IMR-90 (cell line): ENCODE measurements at regions not wholly inside any gene's neighbourhood (a gene's known extent, or its start where the extent isn't known, plus 50 kb on each side); places are given as distances from the start of the nearest gene placed in this dataset.

Experiments
- BHLHE40 ChIP-seq: fragments of 150-350 bp; IDR thresholded peaks from 2 replicates; pipeline ENCODE4 v1.6.1; 2016; ENCODE audit warnings: mild to moderate bottlenecking, low read depth, low read length
- CEBPB ChIP-seq: IDR thresholded peaks from 2 replicates; pipeline ENCODE4 v1.6.1; 2012; ENCODE audit warnings: low read depth, low read length, improper control_type of control experiment
- ELK1 ChIP-seq: fragments of 150-350 bp; IDR thresholded peaks from 2 replicates; pipeline ENCODE4 v1.6.1; 2016; ENCODE audit warnings: low read depth, mild to moderate bottlenecking, low read length, moderate library complexity, borderline replicate concordance
- MAFK ChIP-seq: IDR thresholded peaks from 2 replicates; pipeline ENCODE4 v1.6.1; 2012; ENCODE audit warnings: low read depth, low read length, improper control_type of control experiment
- MXI1 ChIP-seq: IDR thresholded peaks from 2 replicates; pipeline ENCODE4 v1.6.1; 2012; ENCODE audit warnings: low read depth, mild to moderate bottlenecking, low read length, moderate library complexity, borderline replicate concordance
- NFE2L2 ChIP-seq: fragments of 150-350 bp; IDR thresholded peaks from 2 replicates; pipeline ENCODE4 v1.6.1; 2016; ENCODE audit warnings: low read depth, mild to moderate bottlenecking, low read length
- POLR2A ChIP-seq: IDR thresholded peaks from 2 replicates; pipeline ENCODE4 v1.6.1; 2012; ENCODE audit warnings: mild to moderate bottlenecking, low read depth, low read length
- RAD21 ChIP-seq: IDR thresholded peaks from 2 replicates; pipeline ENCODE4 v1.6.1; 2012; ENCODE audit warnings: low read length, improper control_type of control experiment
- RFX5 ChIP-seq: IDR thresholded peaks from 2 replicates; pipeline ENCODE4 v1.8.0; 2012; ENCODE audit warnings: low read depth, mild to moderate bottlenecking, low read length, moderate library complexity
- SMC3 ChIP-seq: fragments of 150-350 bp; IDR thresholded peaks from 2 replicates; pipeline ENCODE4 v1.6.1; 2016; ENCODE audit warnings: low read depth, mild to moderate bottlenecking, antibody characterized with exemption, low read length, moderate library complexity
- TF ChIP-seq, protein P1 (sequence below): conservative IDR thresholded peaks from 2 replicates; pipeline ENCODE4 v1.5.1; 2012; ENCODE audit warnings: mild to moderate bottlenecking, low read depth, low read length, improper control_type of control experiment
- TF ChIP-seq, protein P2 (sequence below): fragments of 150-350 bp; IDR thresholded peaks from 2 replicates; pipeline ENCODE4 v1.6.1; 2017; ENCODE audit warnings: mild to moderate bottlenecking, antibody characterized with exemption, low read length, low read depth

DNA sequence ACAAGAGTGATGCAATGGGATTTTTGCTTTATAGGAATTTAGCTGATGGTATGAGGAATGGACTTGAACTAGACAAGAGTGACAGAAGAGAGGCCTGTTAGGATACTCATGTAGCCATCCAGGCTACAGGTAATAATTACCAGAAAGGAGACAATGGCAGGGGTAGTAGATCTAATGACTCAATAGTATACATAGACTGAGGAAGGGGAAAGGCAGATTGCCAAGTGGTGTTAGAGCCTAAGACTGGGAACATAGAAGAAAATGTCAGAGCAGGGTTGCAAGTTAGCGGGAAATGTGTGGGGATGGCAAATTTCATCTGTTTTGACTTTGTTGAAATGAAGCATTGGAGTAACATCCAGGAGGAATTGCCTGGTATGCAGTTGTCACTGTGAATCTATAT lies 295.6 kb downstream of the UTRN start:
- TF ChIP-seq, protein P1, sequence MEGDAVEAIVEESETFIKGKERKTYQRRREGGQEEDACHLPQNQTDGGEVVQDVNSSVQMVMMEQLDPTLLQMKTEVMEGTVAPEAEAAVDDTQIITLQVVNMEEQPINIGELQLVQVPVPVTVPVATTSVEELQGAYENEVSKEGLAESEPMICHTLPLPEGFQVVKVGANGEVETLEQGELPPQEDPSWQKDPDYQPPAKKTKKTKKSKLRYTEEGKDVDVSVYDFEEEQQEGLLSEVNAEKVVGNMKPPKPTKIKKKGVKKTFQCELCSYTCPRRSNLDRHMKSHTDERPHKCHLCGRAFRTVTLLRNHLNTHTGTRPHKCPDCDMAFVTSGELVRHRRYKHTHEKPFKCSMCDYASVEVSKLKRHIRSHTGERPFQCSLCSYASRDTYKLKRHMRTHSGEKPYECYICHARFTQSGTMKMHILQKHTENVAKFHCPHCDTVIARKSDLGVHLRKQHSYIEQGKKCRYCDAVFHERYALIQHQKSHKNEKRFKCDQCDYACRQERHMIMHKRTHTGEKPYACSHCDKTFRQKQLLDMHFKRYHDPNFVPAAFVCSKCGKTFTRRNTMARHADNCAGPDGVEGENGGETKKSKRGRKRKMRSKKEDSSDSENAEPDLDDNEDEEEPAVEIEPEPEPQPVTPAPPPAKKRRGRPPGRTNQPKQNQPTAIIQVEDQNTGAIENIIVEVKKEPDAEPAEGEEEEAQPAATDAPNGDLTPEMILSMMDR: no peak
- TF ChIP-seq RFX5 (no peak), RAD21 (no peak), POLR2A (no peak), BHLHE40 (no peak), SMC3 (no peak), MXI1 (no peak), ELK1 (no peak), NFE2L2 (no peak), CEBPB (no peak), MAFK (no peak)
- TF ChIP-seq, protein P2, sequence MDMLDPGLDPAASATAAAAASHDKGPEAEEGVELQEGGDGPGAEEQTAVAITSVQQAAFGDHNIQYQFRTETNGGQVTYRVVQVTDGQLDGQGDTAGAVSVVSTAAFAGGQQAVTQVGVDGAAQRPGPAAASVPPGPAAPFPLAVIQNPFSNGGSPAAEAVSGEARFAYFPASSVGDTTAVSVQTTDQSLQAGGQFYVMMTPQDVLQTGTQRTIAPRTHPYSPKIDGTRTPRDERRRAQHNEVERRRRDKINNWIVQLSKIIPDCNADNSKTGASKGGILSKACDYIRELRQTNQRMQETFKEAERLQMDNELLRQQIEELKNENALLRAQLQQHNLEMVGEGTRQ: no peak
